Myocyte (in vitro differentiated cells): ENCODE measurements at regions not wholly inside any gene's neighbourhood (a gene's known extent, or its start where the extent isn't known, plus 50 kb on each side); places are given as distances from the start of the nearest gene placed in this dataset.

Source experiments
- DNase-seq: peaks from one replicate; pipeline ENCODE4 v3.0.0-alpha.2; 2012; ENCODE audit warnings: low read depth

GRCh38 chr2:2851316-2851715, 520.2 kb upstream of the MYT1L start:
- DNase-seq: no peak

- no peak for DNase-seq
These were observed 519.8 kb upstream of the MYT1L start for GRCh38 chr2:2850859-2851258.

- no peak for DNase-seq
These were observed 519.2 kb upstream of the MYT1L start for GRCh38 chr2:2850218-2850755.

GRCh38 chr2:2849464-2850217, 518.6 kb upstream of the MYT1L start:
- no peak for DNase-seq

- no peak for DNase-seq
These were observed 517.7 kb upstream of the MYT1L start for GRCh38 chr2:2848621-2849333.

- no peak for DNase-seq
These were observed 517.1 kb upstream of the MYT1L start for GRCh38 chr2:2848198-2848597.

GRCh38 chr2:2847209-2847676, 516.2 kb upstream of the MYT1L start:
- DNase-seq: no peak

- no peak for DNase-seq
These were observed 515.5 kb upstream of the MYT1L start for GRCh38 chr2:2846332-2847208.

- no peak for DNase-seq
These were observed 514.8 kb upstream of the MYT1L start for GRCh38 chr2:2845806-2846315.

GRCh38 chr2:2845267-2845666, 514.2 kb upstream of the MYT1L start:
- DNase-seq: no peak

- no peak for DNase-seq
These were observed 513.0 kb upstream of the MYT1L start for GRCh38 chr2:2843969-2844548.

GRCh38 chr2:2842466-2842865, 511.4 kb upstream of the MYT1L start:
- no peak for DNase-seq

GRCh38 chr2:2840681-2841300, 509.7 kb upstream of the MYT1L start:
- DNase-seq: no peak

GRCh38 chr2:2839782-2840531, 508.9 kb upstream of the MYT1L start:
- DNase-seq: no peak

- DNase-seq: no peak
These were observed 508.3 kb upstream of the MYT1L start for GRCh38 chr2:2839393-2839781.

- DNase-seq: no peak
These were observed 507.4 kb upstream of the MYT1L start for GRCh38 chr2:2838548-2838845.

GRCh38 chr2:2837746-2838547, 506.9 kb upstream of the MYT1L start:
- DNase-seq: no peak

- no peak for DNase-seq
These were observed 505.4 kb upstream of the MYT1L start for GRCh38 chr2:2836343-2837070.
